ENCODE measurements at regions not wholly inside any gene's neighbourhood (a gene's known extent, or its start where the extent isn't known, plus 50 kb on each side); places are given as distances from the start of the nearest gene placed in this dataset.
"Not testable (repeated sequence)": the region's sequence is repeated elsewhere in the genome, so short reads cannot be mapped to it uniquely, and the experiment has no call there.

DNA sequence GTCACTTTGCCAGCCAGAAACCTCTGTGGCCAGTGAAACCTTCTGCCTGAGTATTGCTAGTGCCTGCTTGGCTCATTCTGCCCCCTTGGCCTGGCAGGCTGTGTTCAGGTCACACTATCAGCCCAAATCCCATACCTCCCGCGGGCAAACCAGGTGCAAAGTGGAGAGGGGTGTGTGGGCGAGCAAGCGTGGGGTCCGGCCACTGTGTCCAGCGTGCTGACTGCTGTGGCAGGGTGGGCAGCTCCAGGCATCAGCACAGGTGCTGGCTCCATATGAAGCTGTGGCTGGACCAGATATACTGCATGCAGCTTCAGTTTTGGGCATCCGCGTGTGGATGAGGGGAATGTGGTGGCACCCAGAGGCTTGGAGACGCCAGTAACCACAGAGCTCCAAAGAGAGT, 576.5 kb upstream of the EDIL3 start:
- Histone ChIP-seq H3K9me3 (ENCODE audit: low read depth, low read length) (no peaks in the 10 kb centered on the region), H3K9ac (ENCODE audit: insufficient read length) (no peak overlapping the region), H3K27ac (no peak overlapping the region), H3K36me3 (ENCODE audit: insufficient read depth, low read length) (no peaks in the 10 kb centered on the region), H3K4me3 (no peak overlapping the region)
- no peak for DNase-seq (ENCODE audit: low read depth, low spot score)
- no peak for TF ChIP-seq EZH2 (IDR thresholded peaks at IDR 0.05)
- no peak for TF ChIP-seq FOXP2 (optimal IDR thresholded peaks at IDR 0.05; ENCODE audit: control extremely low read depth, extremely low read length, insufficient read depth)
- no peak for TF ChIP-seq POLR2AphosphoS5 (IDR thresholded peaks at IDR 0.05; ENCODE audit: borderline replicate concordance, low read depth, low read length)

DNA sequence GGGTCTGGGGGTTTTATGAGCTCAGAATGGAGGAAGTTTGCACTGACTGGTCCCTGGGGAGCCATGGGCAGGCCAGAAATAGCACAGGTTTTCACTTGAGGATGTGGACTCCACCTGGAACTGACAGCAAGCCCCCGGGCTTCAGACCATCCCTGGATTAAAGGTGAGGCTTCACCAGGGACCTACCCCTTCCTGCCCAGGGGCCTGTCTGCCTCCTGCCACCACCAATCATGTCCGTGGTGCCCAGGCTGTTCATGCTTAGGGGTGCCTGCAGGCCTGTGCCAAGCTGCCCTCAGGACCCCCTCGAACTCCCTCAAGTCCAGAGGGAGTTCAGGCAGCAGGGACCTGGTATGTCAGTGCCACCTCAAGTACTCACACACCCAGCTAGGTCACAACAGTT, 577.2 kb upstream of the EDIL3 start:
- Histone ChIP-seq H3K9ac (ENCODE audit: insufficient read length) (no peak overlapping the region), H3K4me3 (no peak overlapping the region), H3K36me3 (ENCODE audit: insufficient read depth, low read length) (no peaks in the 10 kb centered on the region), H3K9me3 (ENCODE audit: low read depth, low read length) (no peaks in the 10 kb centered on the region), H3K27ac (no peak overlapping the region)
- no peak for TF ChIP-seq POLR2AphosphoS5 (IDR thresholded peaks at IDR 0.05; ENCODE audit: borderline replicate concordance, low read depth, low read length)
- no peak for TF ChIP-seq EZH2 (IDR thresholded peaks at IDR 0.05)
- no peak for TF ChIP-seq FOXP2 (optimal IDR thresholded peaks at IDR 0.05; ENCODE audit: control extremely low read depth, extremely low read length, insufficient read depth)
- no peak for DNase-seq (ENCODE audit: low read depth, low spot score)

- Histone ChIP-seq H3K27ac (no peak overlapping the region), H3K4me3 (no peak overlapping the region), H3K36me3 (ENCODE audit: insufficient read depth, low read length) (no peaks in the 10 kb centered on the region), H3K9ac (ENCODE audit: insufficient read length) (no peak overlapping the region), H3K9me3 (ENCODE audit: low read depth, low read length) (no peaks in the 10 kb centered on the region)
- TF ChIP-seq EZH2 (IDR thresholded peaks at IDR 0.05) (no peak), FOXP2 (optimal IDR thresholded peaks at IDR 0.05; ENCODE audit: control extremely low read depth, extremely low read length, insufficient read depth) (no peak), POLR2AphosphoS5 (IDR thresholded peaks at IDR 0.05; ENCODE audit: borderline replicate concordance, low read depth, low read length) (no peak)
- no peak for DNase-seq (ENCODE audit: low read depth, low spot score)
Measured at GRCh38 chr5:84983093-84983492, 598.4 kb upstream of the EDIL3 start.

DNA sequence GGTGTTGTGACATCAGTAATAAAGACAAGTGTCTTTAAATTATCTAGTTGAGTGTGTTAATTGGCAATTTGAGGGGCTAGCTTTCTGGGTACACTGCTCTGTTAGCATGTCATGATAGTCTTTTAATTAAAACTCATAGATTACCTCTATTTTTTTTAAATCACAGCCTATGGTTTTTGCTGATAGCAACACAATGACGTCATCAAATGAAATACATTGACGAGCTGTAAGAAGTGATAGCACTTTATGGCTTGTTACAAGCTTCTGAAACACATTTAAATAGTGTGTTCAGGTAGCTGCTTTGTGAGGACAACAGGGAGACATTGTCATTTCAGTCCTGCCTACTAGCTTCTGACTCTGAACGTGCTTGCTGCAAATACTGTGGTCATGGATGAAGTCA, 600.5 kb upstream of the EDIL3 start:
- no peak for TF ChIP-seq FOXP2 (optimal IDR thresholded peaks at IDR 0.05; ENCODE audit: control extremely low read depth, extremely low read length, insufficient read depth)
- no peak for TF ChIP-seq EZH2 (IDR thresholded peaks at IDR 0.05)
- TF ChIP-seq POLR2AphosphoS5 (IDR thresholded peaks at IDR 0.05; ENCODE audit: borderline replicate concordance, low read depth, low read length), result no peak
- H3K27ac ChIP-seq, result no peak overlapping the region
- H3K36me3 ChIP-seq (ENCODE audit: insufficient read depth, low read length), result no peaks in the 10 kb centered on the region
- H3K9me3 ChIP-seq (ENCODE audit: low read depth, low read length), result no peaks in the 10 kb centered on the region
- H3K4me3 ChIP-seq, result no peak overlapping the region
- no peak overlapping the region for H3K9ac ChIP-seq (ENCODE audit: insufficient read length)
- no peak for DNase-seq (ENCODE audit: low read depth, low spot score)

- H3K27ac ChIP-seq, result no peak overlapping the region
- no peaks in the 10 kb centered on the region for H3K36me3 ChIP-seq (ENCODE audit: insufficient read depth, low read length)
- no peak overlapping the region for H3K9ac ChIP-seq (ENCODE audit: insufficient read length)
- H3K9me3 ChIP-seq (ENCODE audit: low read depth, low read length), result no peaks in the 10 kb centered on the region
- no peak for TF ChIP-seq EZH2 (IDR thresholded peaks at IDR 0.05)
- no peak for TF ChIP-seq POLR2AphosphoS5 (IDR thresholded peaks at IDR 0.05; ENCODE audit: borderline replicate concordance, low read depth, low read length)
- TF ChIP-seq FOXP2 (optimal IDR thresholded peaks at IDR 0.05; ENCODE audit: control extremely low read depth, extremely low read length, insufficient read depth), result no peak
- no peak for DNase-seq (ENCODE audit: low read depth, low spot score)
- H3K4me3 ChIP-seq, result no peak overlapping the region
Measured at GRCh38 chr5:84986688-84987087, 602.0 kb upstream of the EDIL3 start.

GRCh38 chr5:85000671-85001070, 616.0 kb upstream of the EDIL3 start:
- Histone ChIP-seq H3K4me3 (no peak overlapping the region), H3K9ac (ENCODE audit: insufficient read length) (no peak overlapping the region), H3K9me3 (ENCODE audit: low read depth, low read length) (no peaks in the 10 kb centered on the region), H3K27ac (no peak overlapping the region), H3K36me3 (ENCODE audit: insufficient read depth, low read length) (no peaks in the 10 kb centered on the region)
- DNase-seq (ENCODE audit: low read depth, low spot score), result no peak
- no peak for TF ChIP-seq POLR2AphosphoS5 (IDR thresholded peaks at IDR 0.05; ENCODE audit: borderline replicate concordance, low read depth, low read length)
- no peak for TF ChIP-seq EZH2 (IDR thresholded peaks at IDR 0.05)
- TF ChIP-seq FOXP2 (optimal IDR thresholded peaks at IDR 0.05; ENCODE audit: control extremely low read depth, extremely low read length, insufficient read depth), result no peak

DNA sequence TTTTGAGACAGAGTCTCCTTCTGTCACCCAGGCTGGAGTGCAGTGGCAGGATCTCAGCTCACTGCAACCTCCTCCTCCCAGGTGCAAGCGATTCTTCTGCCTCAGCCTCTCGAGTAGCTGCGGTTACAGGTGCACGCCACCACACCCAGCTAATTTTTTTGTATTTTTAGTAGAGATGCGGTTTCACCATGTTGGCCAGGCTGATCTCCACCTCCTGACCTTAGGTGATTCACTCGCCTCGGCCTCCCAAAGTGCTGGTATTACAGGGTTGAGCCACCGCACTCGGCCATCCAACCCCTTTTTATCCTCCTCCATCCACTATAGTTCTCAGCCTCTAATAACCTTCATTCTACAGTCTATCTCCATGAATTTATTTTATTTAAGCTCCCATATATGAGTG, 617.3 kb upstream of the EDIL3 start:
- not testable (repeated sequence) for H3K9me3 ChIP-seq (ENCODE audit: low read depth, low read length); H3K4me3 ChIP-seq; H3K27ac ChIP-seq; H3K9ac ChIP-seq (ENCODE audit: insufficient read length); H3K36me3 ChIP-seq (ENCODE audit: insufficient read depth, low read length); DNase-seq (ENCODE audit: low read depth, low spot score)

GRCh38 chr5:85010014-85010562, 625.4 kb upstream of the EDIL3 start:
- H3K36me3 ChIP-seq (ENCODE audit: insufficient read depth, low read length), result no peaks in the 10 kb centered on the region
- TF ChIP-seq FOXP2 (optimal IDR thresholded peaks at IDR 0.05; ENCODE audit: control extremely low read depth, extremely low read length, insufficient read depth), result no peak
- TF ChIP-seq POLR2AphosphoS5 (IDR thresholded peaks at IDR 0.05; ENCODE audit: borderline replicate concordance, low read depth, low read length), result no peak
- TF ChIP-seq EZH2 (IDR thresholded peaks at IDR 0.05), result no peak
- DNase-seq (ENCODE audit: low read depth, low spot score), result no peak
- no peak overlapping the region for H3K9ac ChIP-seq (ENCODE audit: insufficient read length)
- no peak overlapping the region for H3K4me3 ChIP-seq
- H3K27ac ChIP-seq, result no peak overlapping the region
- no peaks in the 10 kb centered on the region for H3K9me3 ChIP-seq (ENCODE audit: low read depth, low read length)

DNA sequence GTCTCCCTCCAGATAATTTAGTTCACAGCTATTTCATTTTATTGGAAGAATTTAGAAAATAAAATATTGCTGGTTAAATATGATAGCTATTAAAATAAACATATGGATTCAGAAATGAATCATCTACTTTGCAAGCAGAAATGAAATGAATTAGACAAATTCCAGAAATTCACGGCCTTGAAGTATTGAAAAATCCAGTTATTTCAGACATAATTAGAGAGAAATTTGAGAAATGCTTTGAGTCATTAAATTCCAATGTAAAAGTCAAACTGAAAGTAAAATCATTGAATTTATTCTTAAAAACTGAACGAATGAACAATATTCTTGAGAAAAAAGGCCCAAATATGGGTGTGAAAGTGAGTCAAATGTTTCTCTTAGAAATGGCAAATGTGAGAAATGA, 632.6 kb upstream of the EDIL3 start:
- no peaks in the 10 kb centered on the region for H3K9me3 ChIP-seq (ENCODE audit: low read depth, low read length)

More for the DNA sequence above, 632.6 kb upstream of the EDIL3 start:
- Histone ChIP-seq H3K27ac (no peak overlapping the region), H3K36me3 (ENCODE audit: insufficient read depth, low read length) (no peaks in the 10 kb centered on the region), H3K9ac (ENCODE audit: insufficient read length) (no peak overlapping the region), H3K4me3 (no peak overlapping the region)
- no peak for DNase-seq (ENCODE audit: low read depth, low spot score)
- TF ChIP-seq POLR2AphosphoS5 (IDR thresholded peaks at IDR 0.05; ENCODE audit: borderline replicate concordance, low read depth, low read length), result no peak
- TF ChIP-seq FOXP2 (optimal IDR thresholded peaks at IDR 0.05; ENCODE audit: control extremely low read depth, extremely low read length, insufficient read depth), result no peak
- TF ChIP-seq EZH2 (IDR thresholded peaks at IDR 0.05), result no peak
